Mucosa of descending colon (tissue), 3 donors: ENCODE measurements at regions not wholly inside any gene's neighbourhood (a gene's known extent, or its start where the extent isn't known, plus 50 kb on each side); places are given as distances from the start of the nearest gene placed in this dataset.

Experiments used
- ATAC-seq: fragments of 200-7000 bp; cut with Tn5 transposase; one replicate; pipeline ENCODE4 v1.9.1; 2020; ENCODE audit warnings: mild to moderate bottlenecking, moderate library complexity
- DNase-seq, 3 donors: peaks; one replicate each; pipeline ENCODE4 v3.0.0-alpha.2; 2020
- H3K36me3 ChIP-seq: fragments of 200-600 bp; one replicate; pipeline ENCODE4 v1.8.0; 2021; ENCODE audit warnings: low read depth, mild to moderate bottlenecking
- H3K4me1 ChIP-seq: fragments of 200-600 bp; one replicate; pipeline ENCODE4 v1.8.0; 2021; ENCODE audit warnings: low read depth, mild to moderate bottlenecking
- H3K4me3 ChIP-seq: fragments of 200-600 bp; one replicate; pipeline ENCODE4 v1.8.0; 2021; ENCODE audit warnings: mild to moderate bottlenecking
- H3K9me3 ChIP-seq: fragments of 200-600 bp; one replicate; pipeline ENCODE4 v1.8.0; 2021; ENCODE audit warnings: mild to moderate bottlenecking
- CTCF ChIP-seq: fragments of 200-600 bp; IDR thresholded peaks from one replicate; pipeline ENCODE4 v1.8.0; 2022; ENCODE audit warnings: antibody characterized with exemption, mild to moderate bottlenecking
- intact Hi-C, 2 donors: fragments of 100-400 bp; cut with DNase I in 1 of 2; cut with micrococcal nuclease in 1 of 2; formaldehyde crosslinking; loops; one replicate each; pipeline versions ENCODE4 v1.11.0 to v1.11.1; 2022; cut with DNase I, micrococcal nuclease
- donor health status: DM: no; HTN: no; CAD: no; lungs with moderate emphysema.
- donor health status: DM: no; HTN: no; CAD: no.
- donor health status: DM: no; HTN: yes; CAD: no.

- no peak for TF ChIP-seq CTCF
- H3K4me3 ChIP-seq: no peak overlapping the region
- H3K9me3 ChIP-seq: no peaks in the 10 kb centered on the region
- ATAC-seq: no peak
- no peak for DNase-seq
- no peaks in the 10 kb centered on the region for H3K36me3 ChIP-seq
- H3K4me1 ChIP-seq: no peaks in the 10 kb centered on the region
- intact Hi-C loops: no loop called here
Observed at GRCh38 chr1:81242103-81242502, 558.6 kb upstream of the ADGRL2 start.

- no peak overlapping the region for H3K4me3 ChIP-seq
- DNase-seq (no peak), ATAC-seq (no peak)
- intact Hi-C loops: no loop called here
- no peaks in the 10 kb centered on the region for H3K4me1 ChIP-seq
- no peaks in the 10 kb centered on the region for H3K9me3 ChIP-seq
- H3K36me3 ChIP-seq: no peaks in the 10 kb centered on the region
- TF ChIP-seq CTCF: no peak
Observed at GRCh38 chr1:81238129-81238528, 562.6 kb upstream of the ADGRL2 start.

- H3K4me1 ChIP-seq: no peaks in the 10 kb centered on the region
- no peaks in the 10 kb centered on the region for H3K9me3 ChIP-seq
- DNase-seq: no peak
- no peaks in the 10 kb centered on the region for H3K36me3 ChIP-seq
- intact Hi-C loops: no loop called here
- no peak for ATAC-seq
- H3K4me3 ChIP-seq: no peak overlapping the region
- no peak for TF ChIP-seq CTCF
Observed at GRCh38 chr1:81237473-81238089, 563.2 kb upstream of the ADGRL2 start.

GRCh38 chr1:81234237-81234636, 566.5 kb upstream of the ADGRL2 start:
- no peak for TF ChIP-seq CTCF
- intact Hi-C loops: loop anchor here in 1 of 2 donors (2.0 kb wide), 1 partner anchor 31 kb away; no protein-coding TSS in a partner anchor
- DNase-seq (no peak), ATAC-seq (no peak)
- no peaks in the 10 kb centered on the region for H3K9me3 ChIP-seq
- no peak overlapping the region for H3K4me3 ChIP-seq
- H3K36me3 ChIP-seq: no peaks in the 10 kb centered on the region
- H3K4me1 ChIP-seq: no peaks in the 10 kb centered on the region

GRCh38 chr1:81233591-81233990, 567.1 kb upstream of the ADGRL2 start:
- intact Hi-C loops: no loop called here
- ATAC-seq: no peak
- TF ChIP-seq CTCF: no peak
- no peaks in the 10 kb centered on the region for H3K36me3 ChIP-seq
- H3K9me3 ChIP-seq: no peaks in the 10 kb centered on the region
- H3K4me3 ChIP-seq: no peak overlapping the region
- H3K4me1 ChIP-seq: no peaks in the 10 kb centered on the region
- no peak for DNase-seq

- Histone ChIP-seq H3K4me1 (no peaks in the 10 kb centered on the region), H3K36me3 (no peaks in the 10 kb centered on the region), H3K4me3 (no peak overlapping the region), H3K9me3 (no peaks in the 10 kb centered on the region)
- no peak for TF ChIP-seq CTCF
- no peak for DNase-seq
- no peak for ATAC-seq
- intact Hi-C loops: no loop called here
Observed at GRCh38 chr1:81232420-81232819, 568.3 kb upstream of the ADGRL2 start.
